Tongue (tissue), 2 donors: ENCODE measurements at regions not wholly inside any gene's neighbourhood (a gene's known extent, or its start where the extent isn't known, plus 50 kb on each side); places are given as distances from the start of the nearest gene placed in this dataset. TPM values are rescaled to one million over a fixed set of nuclear protein-coding genes. Genes with fewer than 3 reads are reported as not detected.

Experiments used
- DNase-seq: peaks from one replicate; pipeline ENCODE4 v3.0.0-alpha.2; 2015
- small RNA-seq: library from RNA; depleted of rRNA; stranded (forward); fragments of <200 nt; gene quantifications from one replicate; pipeline ENCODE3, GENCODE V24; 2014; ENCODE audit warnings: low replicate concordance

GRCh38 chrY:7182591-7182990 is 271.0 kb upstream of the AMELY start:
- no peak for DNase-seq

GRCh38 chrY:7177631-7178030 is 266.1 kb upstream of the AMELY start:
- DNase-seq: no peak

- no peak for DNase-seq
Measured at GRCh38 chrY:7169475-7169874, 257.9 kb upstream of the AMELY start.

- no peak for DNase-seq
Measured at GRCh38 chrY:7141477-7141876, 229.9 kb upstream of the AMELY start.

Small RNA genes in the stretch of these regions (small RNA-seq; reads per million reads assigned to genes)
- not detected for gene RF00019
- not detected for gene RN7SKP282
- not detected for gene RNU6-521P
